SK-N-SH treated with all-trans-retinoic acid at 6 μM for 48 hours (cell line): ENCODE measurements at regions not wholly inside any gene's neighbourhood (a gene's known extent, or its start where the extent isn't known, plus 50 kb on each side); places are given as distances from the start of the nearest gene placed in this dataset.

Source experiments
- ATAC-seq: fragments of 200-7000 bp; cut with Tn5 transposase; 3 replicates; pipeline ENCODE4 v1.9.1; 2020; ENCODE audit warnings: mild to moderate bottlenecking, moderate library complexity
- ARNTL ChIP-seq: fragments of 450-650 bp; formaldehyde crosslinking; IDR thresholded peaks from 2 replicates; pipeline ENCODE4 v1.5.0; 2020; ENCODE audit warnings: low read depth, mild to moderate bottlenecking, moderate library complexity, borderline replicate concordance
- BACH2 ChIP-seq: fragments of 250-450 bp; sonication (Bioruptor Pico); IDR thresholded peaks from 2 replicates; pipeline ENCODE4 v1.9.0; 2021; ENCODE audit warnings: mild to moderate bottlenecking, borderline replicate concordance
- CREB5 ChIP-seq: fragments of 250-450 bp; sonication (Bioruptor Pico); IDR thresholded peaks from 2 replicates; pipeline ENCODE4 v1.5.1; 2020; ENCODE audit warnings: low read depth, mild to moderate bottlenecking, moderate library complexity
- CSDC2 ChIP-seq: fragments of 250-450 bp; sonication (Bioruptor Pico); IDR thresholded peaks from 2 replicates; pipeline ENCODE4 v1.5.0; 2020; ENCODE audit warnings: mild to moderate bottlenecking, moderate library complexity
- ESRRG ChIP-seq: fragments of 250-450 bp; sonication (Bioruptor Pico); IDR thresholded peaks from 2 replicates; pipeline ENCODE4 v1.6.1; 2021; ENCODE audit warnings: mild to moderate bottlenecking
- GLIS3 ChIP-seq: fragments of 250-450 bp; sonication (Bioruptor Pico); IDR thresholded peaks from 2 replicates; pipeline ENCODE4 v1.5.0; 2020; ENCODE audit warnings: mild to moderate bottlenecking, moderate library complexity
- ISL1 ChIP-seq: fragments of 250-450 bp; sonication (Bioruptor Pico); IDR thresholded peaks from 2 replicates; pipeline ENCODE4 v2.1.2; 2022; ENCODE audit warnings: mild to moderate bottlenecking, moderate library complexity
- OSR1 ChIP-seq: fragments of 250-450 bp; sonication (Bioruptor Pico); IDR thresholded peaks from 2 replicates; pipeline ENCODE4 v1.8.0; 2022; ENCODE audit warnings: moderate library complexity, mild to moderate bottlenecking, inconsistent platforms
- PATZ1 ChIP-seq: fragments of 250-450 bp; sonication (Bioruptor Pico); IDR thresholded peaks from 2 replicates; pipeline ENCODE4 v1.8.0; 2020; ENCODE audit warnings: mild to moderate bottlenecking, moderate library complexity, borderline replicate concordance
- POU6F1 ChIP-seq: fragments of 250-450 bp; sonication (Bioruptor Pico); IDR thresholded peaks from 2 replicates; pipeline ENCODE4 v1.8.0; 2021; ENCODE audit warnings: low read depth, mild to moderate bottlenecking, moderate library complexity, borderline replicate concordance
- PPARA ChIP-seq: fragments of 250-450 bp; sonication (Bioruptor Pico); IDR thresholded peaks from 2 replicates; pipeline ENCODE4 v1.5.0; 2020; ENCODE audit warnings: mild to moderate bottlenecking, borderline replicate concordance
- RARB ChIP-seq: fragments of 250-450 bp; sonication (Bioruptor Pico); IDR thresholded peaks from 2 replicates; pipeline ENCODE4 v1.8.0; 2021; ENCODE audit warnings: mild to moderate bottlenecking, moderate library complexity
- SNAI2 ChIP-seq: fragments of 250-450 bp; sonication (Bioruptor Pico); IDR thresholded peaks from 2 replicates; pipeline ENCODE4 v1.5.0; 2020; ENCODE audit warnings: mild to moderate bottlenecking, moderate library complexity
- TCF4 ChIP-seq: fragments of 250-450 bp; sonication (Bioruptor Pico); IDR thresholded peaks from 2 replicates; pipeline ENCODE4 v1.8.0; 2021; ENCODE audit warnings: mild to moderate bottlenecking, moderate library complexity, borderline replicate concordance
- TOX ChIP-seq: fragments of 250-450 bp; sonication (Bioruptor Pico); IDR thresholded peaks from 2 replicates; pipeline ENCODE4 v1.8.0; 2021; ENCODE audit warnings: mild to moderate bottlenecking, moderate library complexity, borderline replicate concordance
- TSHZ2 ChIP-seq: fragments of 250-450 bp; sonication (Bioruptor Pico); IDR thresholded peaks from 2 replicates; pipeline ENCODE4 v1.5.0; 2020; ENCODE audit warnings: mild to moderate bottlenecking, moderate library complexity
- ZC3H10 ChIP-seq: fragments of 250-450 bp; sonication (Bioruptor Pico); IDR thresholded peaks from 2 replicates; pipeline ENCODE4 v1.5.1; 2021; ENCODE audit warnings: mild to moderate bottlenecking, moderate library complexity
- ZFP3 ChIP-seq: fragments of 250-450 bp; sonication (Bioruptor Pico); IDR thresholded peaks from 2 replicates; pipeline ENCODE4 v1.5.0; 2020; ENCODE audit warnings: mild to moderate bottlenecking, moderate library complexity
- ZFP30 ChIP-seq: fragments of 450-650 bp; formaldehyde crosslinking; IDR thresholded peaks from 2 replicates; pipeline ENCODE4 v1.5.0; 2022; ENCODE audit warnings: mild to moderate bottlenecking, moderate library complexity
- ZNF565 ChIP-seq: fragments of 450-650 bp; formaldehyde crosslinking; conservative IDR thresholded peaks from 2 replicates; pipeline ENCODE4 v1.5.0; 2020; ENCODE audit warnings: low read depth, mild to moderate bottlenecking, moderate library complexity
- ZNF70 ChIP-seq: fragments of 450-650 bp; formaldehyde crosslinking; IDR thresholded peaks from 2 replicates; pipeline ENCODE4 v1.5.0; 2020; ENCODE audit warnings: mild to moderate bottlenecking, moderate library complexity
- ZNF8 ChIP-seq: fragments of 450-650 bp; formaldehyde crosslinking; IDR thresholded peaks from 2 replicates; pipeline ENCODE4 v1.5.0; 2020; ENCODE audit warnings: mild to moderate bottlenecking, moderate library complexity

- no peak for ATAC-seq
- TF ChIP-seq ZFP30 = no peak
- TF ChIP-seq ISL1 (CRISPR knock-in tag) = no peak
- TF ChIP-seq SNAI2 (CRISPR knock-in tag) = no peak
- TF ChIP-seq GLIS3 (CRISPR knock-in tag) = no peak
- no peak for TF ChIP-seq RARB (CRISPR knock-in tag)
- no peak for TF ChIP-seq POU6F1 (CRISPR knock-in tag)
- TF ChIP-seq ZNF565 (CRISPR knock-in tag) = no peak
- TF ChIP-seq ZC3H10 (CRISPR knock-in tag) = no peak
- TF ChIP-seq ARNTL (CRISPR knock-in tag) = no peak
- no peak for TF ChIP-seq CREB5 (CRISPR knock-in tag)
- TF ChIP-seq ESRRG (CRISPR knock-in tag) = no peak
- no peak for TF ChIP-seq ZNF70
- TF ChIP-seq ZFP3 (CRISPR knock-in tag) = no peak
- no peak for TF ChIP-seq CSDC2 (CRISPR knock-in tag)
- no peak for TF ChIP-seq OSR1 (CRISPR knock-in tag)
- TF ChIP-seq PPARA (CRISPR knock-in tag) = no peak
- TF ChIP-seq TSHZ2 = no peak
These were observed 58.1 kb upstream of the HOPX start for GRCh38 chr4:56739066-56739777.

GRCh38 chr4:56737666-56738065, 56.6 kb upstream of the HOPX start:
- no peak for ATAC-seq

GRCh38 chr4:56733352-56733751, 52.3 kb upstream of the HOPX start:
- no peak for ATAC-seq
- TF ChIP-seq ZNF70 (no peak), TOX (no peak), ARNTL (CRISPR knock-in tag) (no peak), CSDC2 (CRISPR knock-in tag) (no peak), TCF4 (no peak), PATZ1 (no peak), POU6F1 (CRISPR knock-in tag) (no peak), ZNF8 (CRISPR knock-in tag) (no peak), ESRRG (CRISPR knock-in tag) (no peak), ZFP3 (CRISPR knock-in tag) (no peak), CREB5 (CRISPR knock-in tag) (no peak), ISL1 (CRISPR knock-in tag) (no peak), BACH2 (CRISPR knock-in tag) (no peak), RARB (CRISPR knock-in tag) (no peak)

More at GRCh38 chr4:56737666-56738065, 56.6 kb upstream of the HOPX start:
- TF ChIP-seq ZNF70 = no peak
- TF ChIP-seq PPARA (CRISPR knock-in tag) = no peak
- TF ChIP-seq POU6F1 (CRISPR knock-in tag) = no peak
- TF ChIP-seq ESRRG (CRISPR knock-in tag) = no peak
- no peak for TF ChIP-seq ZFP3 (CRISPR knock-in tag)
- no peak for TF ChIP-seq ARNTL (CRISPR knock-in tag)
- TF ChIP-seq ISL1 (CRISPR knock-in tag) = no peak
- TF ChIP-seq GLIS3 (CRISPR knock-in tag) = no peak
- TF ChIP-seq, all 23 proteins: peak for 0
